ENCODE measurements at regions not wholly inside any gene's neighbourhood (a gene's known extent, or its start where the extent isn't known, plus 50 kb on each side); places are given as distances from the start of the nearest gene placed in this dataset.

DNA sequence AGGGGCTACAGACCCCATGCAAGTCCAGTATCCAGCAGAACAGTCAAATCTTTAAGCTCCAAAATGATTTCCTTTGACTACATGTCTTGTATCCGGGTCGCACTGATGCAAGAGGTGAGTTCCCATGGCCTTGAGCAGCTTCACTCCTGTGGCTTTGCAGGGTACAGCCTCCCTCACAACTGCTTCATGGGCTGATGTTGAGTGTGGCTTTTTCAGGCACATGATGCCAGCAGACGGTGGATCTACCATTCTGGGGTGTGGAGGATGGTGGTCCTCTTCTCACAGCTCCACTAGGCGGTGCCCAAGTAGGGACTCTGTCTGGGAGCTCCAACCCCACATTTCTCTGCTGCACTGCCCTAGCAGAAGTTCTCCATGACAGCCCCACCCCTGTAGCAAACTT, 208.4 kb downstream of the INSIG2 start:
- TF ChIP-seq SMARCA5 (IDR thresholded peaks at IDR 0.05) (no peak), SMAD5 (IDR thresholded peaks at IDR 0.05; ENCODE audit: low read depth) (no peak), LARP7 (IDR thresholded peaks at IDR 0.05) (no peak), RAD21 (IDR thresholded peaks at IDR 0.05; ENCODE audit: insufficient read depth, low read depth, low read length) (no peak), NFYA (IDR thresholded peaks at IDR 0.05; ENCODE audit: borderline replicate concordance, low read depth, low read length) (no peak), DPF2 (IDR thresholded peaks at IDR 0.05) (no peak), ZNF24 (IDR thresholded peaks at IDR 0.05) (no peak), RFX5 (IDR thresholded peaks at IDR 0.05; ENCODE audit: low read depth, low read length) (no peak), CHD2 (IDR thresholded peaks at IDR 0.05; ENCODE audit: borderline replicate concordance, low read depth, low read length) (no peak), TAF1 (IDR thresholded peaks at IDR 0.05; ENCODE audit: borderline replicate concordance, low read depth, low read length) (no peak), MTA3 (IDR thresholded peaks at IDR 0.05; ENCODE audit: borderline replicate concordance, low read length) (no peak), PAX5 (IDR thresholded peaks at IDR 0.05; ENCODE audit: borderline replicate concordance, low read depth, low read length) (no peak)
- TF ChIP-seq, protein P1, sequence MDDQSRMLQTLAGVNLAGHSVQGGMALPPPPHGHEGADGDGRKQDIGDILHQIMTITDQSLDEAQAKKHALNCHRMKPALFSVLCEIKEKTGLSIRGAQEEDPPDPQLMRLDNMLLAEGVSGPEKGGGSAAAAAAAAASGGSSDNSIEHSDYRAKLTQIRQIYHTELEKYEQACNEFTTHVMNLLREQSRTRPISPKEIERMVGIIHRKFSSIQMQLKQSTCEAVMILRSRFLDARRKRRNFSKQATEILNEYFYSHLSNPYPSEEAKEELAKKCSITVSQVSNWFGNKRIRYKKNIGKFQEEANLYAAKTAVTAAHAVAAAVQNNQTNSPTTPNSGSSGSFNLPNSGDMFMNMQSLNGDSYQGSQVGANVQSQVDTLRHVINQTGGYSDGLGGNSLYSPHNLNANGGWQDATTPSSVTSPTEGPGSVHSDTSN (IDR thresholded peaks at IDR 0.05; ENCODE audit: insufficient replicate concordance, low read depth, low read length), result no peak
- TF ChIP-seq, protein P2, sequence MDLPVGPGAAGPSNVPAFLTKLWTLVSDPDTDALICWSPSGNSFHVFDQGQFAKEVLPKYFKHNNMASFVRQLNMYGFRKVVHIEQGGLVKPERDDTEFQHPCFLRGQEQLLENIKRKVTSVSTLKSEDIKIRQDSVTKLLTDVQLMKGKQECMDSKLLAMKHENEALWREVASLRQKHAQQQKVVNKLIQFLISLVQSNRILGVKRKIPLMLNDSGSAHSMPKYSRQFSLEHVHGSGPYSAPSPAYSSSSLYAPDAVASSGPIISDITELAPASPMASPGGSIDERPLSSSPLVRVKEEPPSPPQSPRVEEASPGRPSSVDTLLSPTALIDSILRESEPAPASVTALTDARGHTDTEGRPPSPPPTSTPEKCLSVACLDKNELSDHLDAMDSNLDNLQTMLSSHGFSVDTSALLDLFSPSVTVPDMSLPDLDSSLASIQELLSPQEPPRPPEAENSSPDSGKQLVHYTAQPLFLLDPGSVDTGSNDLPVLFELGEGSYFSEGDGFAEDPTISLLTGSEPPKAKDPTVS (IDR thresholded peaks at IDR 0.05; ENCODE audit: low read depth, low read length), result no peak
- no peaks in the 10 kb centered on the region for H4K20me1 ChIP-seq (ENCODE audit: control insufficient read depth, insufficient read depth)
- H3K4me2 ChIP-seq (ENCODE audit: control insufficient read depth, insufficient read depth), result no peak overlapping the region
- intact Hi-C loops (cut with micrococcal nuclease; ENCODE audit: unreplicated experiment) (no loop called here), in situ Hi-C loops (cut with MboI) (no loop called here)
- BruUV-seq (replicated peaks), result no TSS peak
- H3K9me3 ChIP-seq (replicated peaks; ENCODE audit: control insufficient read depth, insufficient read depth, low read length), result no peaks in the 10 kb centered on the region; the same call in 2 of the 3 replicates
- WGBS (ENCODE audit: insufficient coverage, insufficient replicate concordance, low lambda C conversion rate, missing lambda C conversion rate), result 2% methylated on average over 4 of the region's 4 CpGs
- RAD21 ChIA-PET (ENCODE audit: unreplicated experiment), result no interaction called here
- CTCF ChIA-PET, result no interaction called here
- no peaks in the 10 kb centered on the region; a peak in 2 of 4 replicates for H3K27me3 ChIP-seq (replicated peaks in 1 of 2; ENCODE audit: control insufficient read depth in 2 of 2, insufficient read depth in 2 of 2, low read length in 1 of 2)
- no peaks in the 10 kb centered on the region for H3K4me1 ChIP-seq (ENCODE audit: control insufficient read depth, insufficient read depth, low read length)
- H3K9ac ChIP-seq (ENCODE audit: control insufficient read depth, insufficient read depth, low read length), result no peak overlapping the region
- SMC1A ChIA-PET (ENCODE audit: uncharacterized antibody, unreplicated experiment), result no interaction called here
- ATAC-seq, result no peak
- no peak for FAIRE-seq
- no peaks in the 10 kb centered on the region for H3K79me2 ChIP-seq (ENCODE audit: control insufficient read depth, insufficient read depth, low read length)
- no peak overlapping the region for H2AFZ ChIP-seq (ENCODE audit: control insufficient read depth, low read depth, low read length)
- POLR2A ChIA-PET, result no interaction called here
- H3K36me3 ChIP-seq (ENCODE audit: control insufficient read depth in 2 of 2, insufficient read depth in 2 of 2, low read length in 1 of 2), result no peaks in the 10 kb centered on the region
- DNase-seq (ENCODE audit: low read depth, low spot score), result no peak
- H3K4me3 ChIP-seq, result no peak overlapping the region
- H3K27ac ChIP-seq (ENCODE audit: control insufficient read depth, insufficient read depth), result no peak overlapping the region

All from GM12878 (cell line).